NT2/D1 (cell line): ENCODE measurements at regions not wholly inside any gene's neighbourhood (a gene's known extent, or its start where the extent isn't known, plus 50 kb on each side); places are given as distances from the start of the nearest gene placed in this dataset.

Source experiments
- YY1 ChIP-seq: IDR thresholded peaks from 2 replicates; pipeline ENCODE4 v1.6.1; 2011; ENCODE audit not compliant: insufficient read length, insufficient read depth
- ZNF274 ChIP-seq: IDR thresholded peaks from 2 replicates; pipeline ENCODE4 v1.6.1; 2011; ENCODE audit warnings: mild to moderate bottlenecking, low read depth, low read length

GRCh38 chr7:106465704-106466468, 181.1 kb upstream of the NAMPT start:
- TF ChIP-seq YY1 (no peak), ZNF274 (no peak)
